Endodermal cell (in vitro differentiated cells): ENCODE measurements at regions not wholly inside any gene's neighbourhood (a gene's known extent, or its start where the extent isn't known, plus 50 kb on each side); places are given as distances from the start of the nearest gene placed in this dataset.
"Not testable (repeated sequence)": the region's sequence is repeated elsewhere in the genome, so short reads cannot be mapped to it uniquely, and the experiment has no call there.

ENCODE experiments used
- DNase-seq: peaks from one replicate; pipeline ENCODE4 v3.0.0-alpha.2; 2017
- H3K27ac ChIP-seq: 2 replicates; pipeline ENCODE4 v1.5.1; 2013; ENCODE audit warnings: mild to moderate bottlenecking, low read depth, low read length, moderate library complexity
- H3K27me3 ChIP-seq: 2 replicates; pipeline ENCODE4 v1.6.1; 2013; ENCODE audit warnings: mild to moderate bottlenecking, low read length, moderate library complexity; ENCODE audit not compliant: insufficient read depth, control insufficient read depth, poor library complexity, severe bottlenecking
- H3K36me3 ChIP-seq: 2 replicates; pipeline ENCODE4 v1.7.0; 2013; ENCODE audit warnings: mild to moderate bottlenecking, low read length, moderate library complexity; ENCODE audit not compliant: control insufficient read depth, insufficient read depth
- H3K4me1 ChIP-seq: one replicate; pipeline ENCODE4 v1.7.0; 2013; ENCODE audit warnings: low read length; ENCODE audit not compliant: control insufficient read depth, insufficient read depth
- H3K4me3 ChIP-seq: 2 replicates; pipeline ENCODE4 v1.5.1; 2013; ENCODE audit warnings: mild to moderate bottlenecking, low read length, moderate library complexity
- H3K9ac ChIP-seq: 2 replicates; pipeline ENCODE4 v1.6.1; 2013; ENCODE audit warnings: mild to moderate bottlenecking, low read length, moderate library complexity; ENCODE audit not compliant: poor library complexity, severe bottlenecking; ENCODE audit errors: extremely low read depth
- H3K9me3 ChIP-seq: 2 replicates; pipeline ENCODE4 v1.6.1; 2013; ENCODE audit warnings: mild to moderate bottlenecking, low read length, moderate library complexity; ENCODE audit not compliant: control insufficient read depth
- H3K27ac Mint-ChIP-seq: 2 replicates; pipeline ENCODE4 v1.8.0; 2020; ENCODE audit warnings: mixed read lengths
- H3K27me3 Mint-ChIP-seq: 2 replicates; pipeline ENCODE4 v1.8.0; 2021; ENCODE audit warnings: mild to moderate bottlenecking, mixed read lengths; ENCODE audit not compliant: insufficient read depth
- H3K36me3 Mint-ChIP-seq: 2 replicates; pipeline ENCODE4 v1.8.0; 2020; ENCODE audit warnings: low read depth, mixed read lengths
- H3K4me1 Mint-ChIP-seq: 2 replicates; pipeline ENCODE4 v1.8.0; 2020; ENCODE audit warnings: mixed read lengths
- H3K4me3 Mint-ChIP-seq: 2 replicates; pipeline ENCODE4 v1.8.0; 2020; ENCODE audit warnings: mild to moderate bottlenecking, moderate library complexity, mixed read lengths
- H3K9me3 Mint-ChIP-seq: 2 replicates; pipeline ENCODE4 v1.8.0; 2020; ENCODE audit warnings: mild to moderate bottlenecking, mixed read lengths
- WGBS, 2 experiments: methylation state at CpG; one replicate each; pipeline versions ENCODE4 v1.1.5 to v1.1.7; 2013; ENCODE audit warnings: missing lambda C conversion rate in 2 of 2, mixed read lengths in 1 of 2; ENCODE audit not compliant: insufficient coverage in 1 of 2, insufficient read length in 1 of 2; 5-methylcytosine and 5-hydroxymethylcytosine counted together
- TF ChIP-seq, protein P1 (sequence below): fragments of 200-600 bp; sonication (generic); conservative IDR thresholded peaks from 2 replicates; pipeline ENCODE4 v1.5.0; 2021; ENCODE audit warnings: antibody characterized with exemption, mild to moderate bottlenecking

DNA sequence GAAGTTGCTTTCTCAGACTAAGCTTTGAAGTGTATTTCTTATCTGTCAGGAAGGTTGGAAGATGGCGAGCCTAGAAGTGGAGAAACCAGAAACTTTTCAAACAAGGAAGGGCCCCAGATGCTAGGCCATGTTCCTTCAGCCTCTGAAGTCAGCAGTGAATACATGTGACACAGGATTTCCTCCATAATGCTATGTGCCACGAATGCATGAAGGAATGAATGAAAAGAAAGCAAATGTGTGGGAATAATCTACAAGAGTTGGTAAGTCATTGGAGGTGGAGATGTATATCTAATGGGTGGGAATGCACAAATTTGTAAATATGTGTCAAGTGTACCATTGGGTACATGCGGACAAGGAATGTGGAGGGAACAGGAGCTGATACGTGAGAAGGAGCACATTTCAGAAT is 123.2 kb upstream of the PRSS16 start:
- WGBS, 2 experiments, result 94 to 96% methylated on average over 4 of the region's 4 CpGs

DNA sequence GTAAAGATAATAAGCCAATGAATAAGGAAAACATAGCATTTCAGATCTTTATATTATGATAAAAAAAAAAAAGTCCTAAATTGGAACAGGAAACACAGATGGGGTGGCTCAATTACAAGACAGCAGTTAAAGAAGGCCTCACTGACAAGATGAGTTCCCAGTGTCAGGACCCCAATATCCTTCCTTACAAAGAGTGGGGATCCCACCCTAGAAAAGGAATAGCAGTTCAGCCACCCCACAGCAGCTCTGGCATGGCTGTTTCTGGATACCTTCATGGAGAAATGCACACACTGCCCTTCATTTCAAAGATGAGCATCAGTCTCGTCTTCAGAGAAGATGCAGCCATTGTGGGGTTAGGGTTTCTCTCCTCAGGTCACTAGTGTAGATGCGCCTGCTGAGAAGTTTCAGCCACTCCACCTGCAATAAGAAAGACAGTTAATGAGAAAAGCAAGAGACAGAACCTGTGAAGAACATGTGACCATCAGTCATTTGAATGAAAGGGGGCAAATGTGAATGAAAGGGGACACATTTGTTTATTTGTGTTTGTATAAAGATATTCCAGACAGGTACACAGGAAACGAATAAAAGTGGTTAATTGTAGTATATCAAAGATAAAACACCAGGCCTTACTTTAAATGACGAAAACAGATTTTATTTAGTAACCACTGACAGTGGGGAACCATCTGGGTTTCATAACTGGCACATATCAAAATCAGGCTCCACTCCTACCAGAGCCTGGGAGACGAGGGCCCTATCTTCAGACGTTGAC is 121.3 kb upstream of the PRSS16 start:
- Histone ChIP-seq H3K27me3 (no peaks in the 10 kb centered on the region), H3K4me1 (peaks cover 3% of the 10 kb centered on the region), H3K27ac (no peak overlapping the region), H3K4me3 (no peak overlapping the region), H3K9ac (no peak overlapping the region), H3K36me3 (no peaks in the 10 kb centered on the region), H3K9me3 (no peaks in the 10 kb centered on the region)
- Mint-ChIP-seq H3K4me3 (no peak overlapping the region), H3K27me3 (no peaks in the 10 kb centered on the region), H3K36me3 (no peaks in the 10 kb centered on the region), H3K9me3 (no peaks in the 10 kb centered on the region), H3K27ac (no peak overlapping the region), H3K4me1 (peaks cover 11% of the 10 kb centered on the region)
- no peak for DNase-seq
- WGBS, 2 experiments, result 92 to 95% methylated on average over 6 of the region's 6 CpGs
- TF ChIP-seq, protein P1, sequence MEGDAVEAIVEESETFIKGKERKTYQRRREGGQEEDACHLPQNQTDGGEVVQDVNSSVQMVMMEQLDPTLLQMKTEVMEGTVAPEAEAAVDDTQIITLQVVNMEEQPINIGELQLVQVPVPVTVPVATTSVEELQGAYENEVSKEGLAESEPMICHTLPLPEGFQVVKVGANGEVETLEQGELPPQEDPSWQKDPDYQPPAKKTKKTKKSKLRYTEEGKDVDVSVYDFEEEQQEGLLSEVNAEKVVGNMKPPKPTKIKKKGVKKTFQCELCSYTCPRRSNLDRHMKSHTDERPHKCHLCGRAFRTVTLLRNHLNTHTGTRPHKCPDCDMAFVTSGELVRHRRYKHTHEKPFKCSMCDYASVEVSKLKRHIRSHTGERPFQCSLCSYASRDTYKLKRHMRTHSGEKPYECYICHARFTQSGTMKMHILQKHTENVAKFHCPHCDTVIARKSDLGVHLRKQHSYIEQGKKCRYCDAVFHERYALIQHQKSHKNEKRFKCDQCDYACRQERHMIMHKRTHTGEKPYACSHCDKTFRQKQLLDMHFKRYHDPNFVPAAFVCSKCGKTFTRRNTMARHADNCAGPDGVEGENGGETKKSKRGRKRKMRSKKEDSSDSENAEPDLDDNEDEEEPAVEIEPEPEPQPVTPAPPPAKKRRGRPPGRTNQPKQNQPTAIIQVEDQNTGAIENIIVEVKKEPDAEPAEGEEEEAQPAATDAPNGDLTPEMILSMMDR, result no peak

More for the DNA sequence above, 123.2 kb upstream of the PRSS16 start:
- DNase-seq, result no peak
- H3K9ac ChIP-seq, result no peak overlapping the region
- H3K27me3 Mint-ChIP-seq, result no peaks in the 10 kb centered on the region
- no peaks in the 10 kb centered on the region for H3K9me3 ChIP-seq
- no peaks in the 10 kb centered on the region for H3K9me3 Mint-ChIP-seq
- peaks cover 8% of the 10 kb centered on the region for H3K4me1 Mint-ChIP-seq
- H3K4me1 ChIP-seq, result no peaks in the 10 kb centered on the region
- H3K27ac Mint-ChIP-seq, result no peak overlapping the region
- no peaks in the 10 kb centered on the region for H3K27me3 ChIP-seq
- no peak overlapping the region for H3K4me3 Mint-ChIP-seq
- H3K27ac ChIP-seq, result no peak overlapping the region
- TF ChIP-seq, protein P1, result no peak
- H3K36me3 Mint-ChIP-seq, result no peaks in the 10 kb centered on the region
- no peaks in the 10 kb centered on the region for H3K36me3 ChIP-seq
- H3K4me3 ChIP-seq, result no peak overlapping the region

DNA sequence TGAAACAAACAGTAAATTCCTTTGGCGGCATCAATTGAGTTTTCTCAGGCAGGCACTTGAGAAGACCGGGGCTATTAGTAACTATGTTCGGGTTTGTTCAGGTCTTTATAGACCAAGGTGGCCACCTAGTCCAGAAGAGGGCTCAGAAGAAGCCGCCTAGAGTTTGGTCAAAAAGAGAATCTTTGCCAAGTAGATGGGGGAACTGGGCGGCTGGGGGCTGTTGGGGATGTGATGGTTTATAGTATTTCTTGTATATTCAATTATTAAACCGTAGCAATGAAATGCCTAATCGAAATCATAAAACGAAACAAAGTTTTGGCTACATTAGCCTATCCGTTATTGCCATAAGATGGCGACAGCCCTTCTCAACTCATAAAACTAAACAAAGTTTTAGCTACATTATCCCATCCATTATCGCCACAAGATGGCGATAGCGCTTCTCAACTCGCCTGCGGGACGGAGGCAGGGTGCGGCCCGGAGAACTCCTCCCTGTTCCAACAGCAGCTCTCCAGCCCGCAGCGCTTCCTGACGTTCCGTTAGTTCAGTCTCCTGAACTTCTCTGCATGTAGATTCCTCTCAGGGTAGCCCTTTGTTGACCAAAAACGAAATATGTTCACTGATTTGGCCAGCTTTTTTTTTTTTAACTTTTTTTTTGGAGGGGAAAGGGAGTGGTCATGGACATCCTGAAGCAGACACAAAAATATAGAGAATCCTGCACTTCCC is 120.5 kb upstream of the PRSS16 start:
- peaks cover 3% of the 10 kb centered on the region for H3K4me1 ChIP-seq
- Mint-ChIP-seq H3K4me1 (peaks cover 11% of the 10 kb centered on the region), H3K9me3 (no peaks in the 10 kb centered on the region), H3K27ac (no peak overlapping the region), H3K4me3 (peak overlapping the region; percentile 50), H3K36me3 (no peaks in the 10 kb centered on the region), H3K27me3 (no peaks in the 10 kb centered on the region)
- no peaks in the 10 kb centered on the region for H3K27me3 ChIP-seq
- no peak overlapping the region for H3K9ac ChIP-seq
- TF ChIP-seq, protein P1, result peak; percentile 86
- DNase-seq, result peak; percentile 92
- H3K27ac ChIP-seq, result no peak overlapping the region
- no peaks in the 10 kb centered on the region for H3K36me3 ChIP-seq
- 18 to 23% methylated on average over 16 to 23 of the region's 23 CpGs for WGBS, 2 experiments
- H3K4me3 ChIP-seq, result peak overlapping the region; percentile 74
- no peaks in the 10 kb centered on the region for H3K9me3 ChIP-seq

DNA sequence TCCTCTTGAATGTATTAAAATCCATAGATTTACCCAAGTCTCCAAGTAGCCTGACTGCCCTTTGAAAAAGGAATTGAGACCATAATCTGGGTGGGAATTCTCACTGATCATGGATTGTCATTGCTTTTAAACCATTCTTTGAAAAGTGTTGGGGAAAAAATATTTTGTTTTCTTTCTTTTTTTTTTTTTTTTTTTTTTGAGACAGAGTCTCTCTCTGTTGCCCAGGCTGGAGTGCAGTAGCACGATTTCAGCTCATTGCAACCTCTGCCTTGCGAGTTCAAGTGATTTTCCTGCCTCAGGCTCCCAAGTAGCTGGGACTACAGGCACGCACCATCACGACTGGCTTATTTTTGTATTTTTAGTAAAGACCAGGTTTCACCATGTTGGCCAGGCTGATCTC is 119.6 kb upstream of the PRSS16 start:
- peaks cover 11% of the 10 kb centered on the region for H3K4me1 Mint-ChIP-seq
- not testable (repeated sequence) for H3K36me3 ChIP-seq, H3K27me3 Mint-ChIP-seq, H3K36me3 Mint-ChIP-seq, H3K4me1 ChIP-seq, H3K4me3 Mint-ChIP-seq, H3K27ac Mint-ChIP-seq, H3K27me3 ChIP-seq, DNase-seq, H3K9ac ChIP-seq, H3K9me3 ChIP-seq, H3K27ac ChIP-seq, H3K4me3 ChIP-seq, H3K9me3 Mint-ChIP-seq
- 83 to 89% methylated on average over 2 to 4 of the region's 4 CpGs for WGBS, 2 experiments
